Prostate gland (tissue), 2 donors: ENCODE measurements at regions not wholly inside any gene's neighbourhood (a gene's known extent, or its start where the extent isn't known, plus 50 kb on each side); places are given as distances from the start of the nearest gene placed in this dataset.

Experiments
- POLR2A ChIP-seq: fragments of 450-650 bp; IDR thresholded peaks from one replicate; pipeline ENCODE4 v1.6.1; 2016; ENCODE audit warnings: antibody characterized with exemption, mild to moderate bottlenecking
- POLR2AphosphoS5 ChIP-seq: sonication (generic); formaldehyde crosslinking; IDR thresholded peaks from one replicate; pipeline ENCODE4 v1.6.1; 2017; ENCODE audit warnings: antibody characterized with exemption
- TF ChIP-seq, protein P1 (sequence below), 4 experiments: fragments of 200-600 bp in 2 of 4; fragments of 450-650 bp in 2 of 4; sonication (generic) in 2 of 4; IDR thresholded peaks; 1 replicate in 3 of 4; 2 replicates in 1 of 4; pipeline ENCODE4 v1.5.1; 2016 to 2019; ENCODE audit warnings: antibody characterized with exemption in 4 of 4, mild to moderate bottlenecking in 2 of 4, moderate library complexity in 2 of 4

DNA sequence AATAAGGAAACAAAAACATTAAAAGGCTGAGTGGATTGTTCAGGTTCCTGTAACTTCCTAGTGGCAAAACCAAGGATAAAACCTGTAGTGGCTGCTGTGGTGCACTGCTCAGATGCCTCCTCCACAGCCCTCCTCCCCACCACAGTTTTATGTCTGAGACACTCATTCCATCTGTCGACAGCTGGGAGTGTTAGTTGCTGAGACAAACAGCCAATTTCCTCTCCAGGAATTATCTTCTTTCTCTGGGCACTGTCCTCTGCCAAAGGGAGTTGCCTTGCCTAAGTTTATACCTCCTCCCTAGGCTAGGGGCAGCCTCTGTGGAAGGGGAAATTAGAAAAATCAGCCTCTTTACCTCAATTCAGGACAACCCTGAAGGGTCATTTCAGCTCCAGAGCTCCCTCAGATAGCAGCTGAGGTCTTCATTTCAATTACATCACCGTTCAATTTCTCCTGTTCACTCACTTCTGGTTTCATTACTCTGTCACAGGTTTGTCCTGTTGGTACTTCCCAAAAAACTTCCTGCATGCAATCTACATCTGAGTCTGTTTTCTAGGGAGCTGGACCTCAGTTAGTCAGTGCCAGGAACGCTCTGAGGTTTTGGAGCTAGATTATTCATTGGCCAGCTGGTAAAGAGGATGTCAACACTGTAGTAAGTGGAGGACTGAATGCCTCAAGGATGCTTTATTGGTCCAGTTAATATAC, 74.9 kb upstream of the ATP2B1 start:
- TF ChIP-seq, protein P1, sequence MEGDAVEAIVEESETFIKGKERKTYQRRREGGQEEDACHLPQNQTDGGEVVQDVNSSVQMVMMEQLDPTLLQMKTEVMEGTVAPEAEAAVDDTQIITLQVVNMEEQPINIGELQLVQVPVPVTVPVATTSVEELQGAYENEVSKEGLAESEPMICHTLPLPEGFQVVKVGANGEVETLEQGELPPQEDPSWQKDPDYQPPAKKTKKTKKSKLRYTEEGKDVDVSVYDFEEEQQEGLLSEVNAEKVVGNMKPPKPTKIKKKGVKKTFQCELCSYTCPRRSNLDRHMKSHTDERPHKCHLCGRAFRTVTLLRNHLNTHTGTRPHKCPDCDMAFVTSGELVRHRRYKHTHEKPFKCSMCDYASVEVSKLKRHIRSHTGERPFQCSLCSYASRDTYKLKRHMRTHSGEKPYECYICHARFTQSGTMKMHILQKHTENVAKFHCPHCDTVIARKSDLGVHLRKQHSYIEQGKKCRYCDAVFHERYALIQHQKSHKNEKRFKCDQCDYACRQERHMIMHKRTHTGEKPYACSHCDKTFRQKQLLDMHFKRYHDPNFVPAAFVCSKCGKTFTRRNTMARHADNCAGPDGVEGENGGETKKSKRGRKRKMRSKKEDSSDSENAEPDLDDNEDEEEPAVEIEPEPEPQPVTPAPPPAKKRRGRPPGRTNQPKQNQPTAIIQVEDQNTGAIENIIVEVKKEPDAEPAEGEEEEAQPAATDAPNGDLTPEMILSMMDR (IDR thresholded peaks at IDR 0.05): no peak
- TF ChIP-seq POLR2A (no peak), POLR2AphosphoS5 (no peak)
